MM.1S (cell line): ENCODE measurements at regions not wholly inside any gene's neighbourhood (a gene's known extent, or its start where the extent isn't known, plus 50 kb on each side); places are given as distances from the start of the nearest gene placed in this dataset.

Experiments used
- DNase-seq: peaks from one replicate; pipeline ENCODE4 v3.0.0-alpha.2; 2015
- H2AFZ ChIP-seq: fragments of 300-600 bp; sonication (generic); 2 replicates; pipeline ENCODE4 v1.6.0; 2016; ENCODE audit warnings: antibody characterized with exemption, low read length
- H3F3A ChIP-seq: fragments of 300-600 bp; sonication (generic); 2 replicates; pipeline ENCODE4 v1.6.1; 2016; ENCODE audit warnings: mild to moderate bottlenecking, antibody characterized with exemption, low read length, moderate library complexity, mixed read lengths; ENCODE audit not compliant: insufficient read depth
- H3K27ac ChIP-seq: fragments of 300-600 bp; sonication (generic); 2 replicates; pipeline ENCODE4 v1.5.1; 2016; ENCODE audit warnings: mild to moderate bottlenecking, low read length
- H3K27me3 ChIP-seq: fragments of 300-600 bp; sonication (generic); replicated peaks from 2 replicates; pipeline ENCODE4 v1.6.0; 2016; ENCODE audit warnings: low read length; ENCODE audit not compliant: insufficient read depth
- H3K36me3 ChIP-seq: fragments of 300-600 bp; sonication (generic); replicated peaks from 2 replicates; pipeline ENCODE4 v1.6.1; 2016; ENCODE audit warnings: mild to moderate bottlenecking, low read length, mixed read lengths; ENCODE audit not compliant: insufficient read depth
- H3K4me1 ChIP-seq: fragments of 300-600 bp; sonication (generic); 2 replicates; pipeline ENCODE4 v1.6.1; 2016; ENCODE audit warnings: low read length, mixed read lengths
- H3K4me2 ChIP-seq: fragments of 300-600 bp; sonication (generic); 2 replicates; pipeline ENCODE4 v1.6.0; 2016; ENCODE audit warnings: low read depth, low read length
- H3K4me3 ChIP-seq: fragments of 300-600 bp; sonication (generic); 2 replicates; pipeline ENCODE4 v1.5.1; 2016; ENCODE audit warnings: low read length, mixed read lengths
- H3K79me2 ChIP-seq: fragments of 300-600 bp; sonication (generic); 2 replicates; pipeline ENCODE4 v1.6.1; 2016; ENCODE audit warnings: mixed run types, low read length, mixed read lengths
- H3K9ac ChIP-seq: fragments of 300-600 bp; sonication (generic); 2 replicates; pipeline ENCODE4 v1.6.1; 2016; ENCODE audit warnings: low read length, mixed read lengths
- H3K9me2 ChIP-seq: fragments of 300-600 bp; sonication (generic); replicated peaks from 2 replicates; pipeline ENCODE4 v1.6.1; 2016; ENCODE audit warnings: mild to moderate bottlenecking, low read length, mixed read lengths; ENCODE audit not compliant: insufficient read depth
- H3K9me3 ChIP-seq: fragments of 300-600 bp; sonication (generic); replicated peaks from 2 replicates; pipeline ENCODE4 v1.6.1; 2016; ENCODE audit warnings: mild to moderate bottlenecking, low read length, mixed read lengths; ENCODE audit not compliant: insufficient read depth
- H4K20me1 ChIP-seq: fragments of 300-600 bp; sonication (generic); 2 replicates; pipeline ENCODE4 v1.6.1; 2016; ENCODE audit warnings: mild to moderate bottlenecking, low read length, moderate library complexity, mixed read lengths; ENCODE audit not compliant: insufficient read depth
- CTCF ChIP-seq: fragments of 300-600 bp; sonication (generic); IDR thresholded peaks from 2 replicates; pipeline ENCODE4 v1.5.1; 2016; ENCODE audit warnings: antibody characterized with exemption, low read length, mixed read lengths
- EZH2 ChIP-seq: fragments of 300-600 bp; sonication (generic); optimal IDR thresholded peaks from 2 replicates; pipeline ENCODE3; 2017; ENCODE audit warnings: low read depth, mild to moderate bottlenecking, antibody characterized with exemption, low read length, mixed read lengths
- EZH2phosphoT487 ChIP-seq: fragments of 300-600 bp; sonication (generic); IDR thresholded peaks from 2 replicates; pipeline ENCODE4 v1.6.1; 2018; ENCODE audit warnings: antibody characterized with exemption, low read length

DNA sequence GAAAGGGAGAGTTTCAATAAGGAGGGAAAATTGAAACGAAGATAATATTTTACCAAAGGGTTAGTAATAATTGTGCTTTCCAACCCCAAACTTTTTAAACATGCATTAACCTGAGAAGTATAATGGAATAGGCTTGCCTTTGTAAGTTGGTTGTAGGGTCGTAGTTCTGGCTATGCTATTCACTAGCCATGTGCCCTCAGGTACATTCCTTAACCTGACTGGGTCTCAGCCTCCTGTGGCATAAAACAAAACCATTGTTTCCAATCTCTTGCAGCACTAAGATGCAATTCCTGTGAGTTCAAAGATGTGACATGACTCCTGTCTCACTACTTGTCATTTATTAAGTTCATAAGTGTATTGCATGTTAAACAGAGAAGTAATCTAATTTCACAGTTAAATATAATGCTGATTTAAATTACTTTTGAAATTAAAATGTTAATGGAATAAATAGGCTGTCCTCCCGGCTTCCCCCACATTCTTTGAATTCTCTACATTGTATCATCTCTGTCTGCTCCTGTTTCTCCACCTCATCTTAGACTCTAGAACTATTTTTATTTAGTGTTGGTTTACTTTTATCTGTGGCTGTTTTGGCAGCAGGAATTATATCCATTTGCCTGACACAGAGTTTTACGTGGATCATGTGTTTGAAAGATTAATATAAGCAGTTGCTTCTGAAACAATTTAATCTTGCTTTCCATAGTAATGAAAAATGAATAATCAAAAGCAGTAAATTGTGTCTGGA, 216.3 kb downstream of the FAT3 start:
- Histone ChIP-seq H3F3A (no peaks in the 10 kb centered on the region), H3K4me3 (no peak overlapping the region), H2AFZ (no peak overlapping the region), H3K36me3 (no peaks in the 10 kb centered on the region), H3K27ac (no peak overlapping the region), H3K9me3 (no peaks in the 10 kb centered on the region), H3K79me2 (no peaks in the 10 kb centered on the region), H3K4me1 (no peaks in the 10 kb centered on the region), H3K9me2 (no peaks in the 10 kb centered on the region), H4K20me1 (no peaks in the 10 kb centered on the region), H3K9ac (no peak overlapping the region), H3K27me3 (no peaks in the 10 kb centered on the region), H3K4me2 (no peak overlapping the region)
- TF ChIP-seq EZH2phosphoT487 (no peak), EZH2 (no peak), CTCF (no peak)
- no peak for DNase-seq

DNA sequence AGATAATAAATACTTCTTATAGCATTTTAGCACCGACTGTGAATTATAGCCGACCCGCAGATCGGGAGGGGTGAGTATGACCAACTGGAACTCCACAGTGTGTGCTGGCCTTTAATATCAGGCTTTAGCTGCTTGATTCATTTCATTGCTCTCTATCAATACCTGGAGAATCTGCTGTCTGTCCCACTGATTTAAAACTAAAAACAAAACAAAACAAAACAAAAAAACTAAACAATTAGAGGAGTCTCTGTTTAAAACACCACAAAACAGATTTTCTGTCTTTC, 216.8 kb downstream of the FAT3 start:
- H3K9ac ChIP-seq, result no peak overlapping the region
- H3K9me3 ChIP-seq, result no peaks in the 10 kb centered on the region
- H3K4me3 ChIP-seq, result no peak overlapping the region
- no peak for TF ChIP-seq CTCF
- TF ChIP-seq EZH2phosphoT487, result no peak
- no peak for TF ChIP-seq EZH2
- no peak for DNase-seq
- H3K9me2 ChIP-seq, result no peaks in the 10 kb centered on the region
- no peaks in the 10 kb centered on the region for H3K79me2 ChIP-seq
- no peaks in the 10 kb centered on the region for H4K20me1 ChIP-seq
- H3K4me1 ChIP-seq, result no peaks in the 10 kb centered on the region
- no peak overlapping the region for H3K27ac ChIP-seq
- no peak overlapping the region for H2AFZ ChIP-seq
- H3K4me2 ChIP-seq, result no peak overlapping the region
- no peaks in the 10 kb centered on the region for H3F3A ChIP-seq
- no peaks in the 10 kb centered on the region for H3K27me3 ChIP-seq
- H3K36me3 ChIP-seq, result no peaks in the 10 kb centered on the region

DNA sequence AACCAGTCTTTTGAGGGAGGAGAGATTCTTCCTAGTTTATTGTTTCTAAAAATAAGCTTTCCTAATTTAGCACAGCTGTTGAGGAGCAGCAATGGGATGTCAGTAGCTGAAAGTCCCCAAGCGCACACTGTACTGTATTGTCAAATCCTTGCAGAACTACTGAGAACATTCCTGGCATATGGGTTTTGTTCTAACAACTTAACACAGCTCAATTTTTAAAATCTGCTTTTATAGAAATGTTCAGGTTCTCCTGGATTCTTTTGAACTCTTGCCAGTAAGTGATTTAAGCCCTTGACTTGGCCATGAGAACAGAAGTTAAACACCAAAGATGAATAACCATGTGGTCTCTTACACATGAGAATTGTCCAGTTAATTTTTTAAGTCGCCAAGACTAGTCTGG, 218.6 kb downstream of the FAT3 start:
- Histone ChIP-seq H3K9me3 (no peaks in the 10 kb centered on the region), H3K79me2 (no peaks in the 10 kb centered on the region), H3K27ac (no peak overlapping the region), H3K4me2 (no peak overlapping the region), H4K20me1 (no peaks in the 10 kb centered on the region), H3K27me3 (no peaks in the 10 kb centered on the region), H3K4me3 (no peak overlapping the region), H3K9me2 (no peaks in the 10 kb centered on the region), H3F3A (no peaks in the 10 kb centered on the region), H3K9ac (no peak overlapping the region), H2AFZ (no peak overlapping the region), H3K36me3 (no peaks in the 10 kb centered on the region), H3K4me1 (no peaks in the 10 kb centered on the region)
- TF ChIP-seq CTCF (no peak), EZH2phosphoT487 (no peak), EZH2 (no peak)
- DNase-seq, result no peak
